Left cardiac atrium (tissue), 4 donors: ENCODE measurements at regions not wholly inside any gene's neighbourhood (a gene's known extent, or its start where the extent isn't known, plus 50 kb on each side); places are given as distances from the start of the nearest gene placed in this dataset.

ENCODE experiments used
- ATAC-seq, 2 donors: fragments of 200-7000 bp; cut with Tn5 transposase; one replicate each; pipeline ENCODE4 v1.9.1; 2020; ENCODE audit warnings: mild to moderate bottlenecking in 2 of 2, moderate library complexity in 2 of 2
- DNase-seq: peaks from one replicate; pipeline ENCODE4 v3.0.0-alpha.2; 2020
- intact Hi-C, 2 donors: fragments of 100-400 bp; cut with DNase I; formaldehyde crosslinking; loops; one replicate each; pipeline versions ENCODE4 v1.14.1 to v1.15.1; 2022 to 2023
- donor health status: DM: no; HTN: yes; CAD: no.
- donor health status: DM: no; HTN: yes; CAD: no; lungs with severe emphysema.
- donor health status: DM: yes; HTN: yes; CAD: no.
- donor health status: Dilated cardiomyopathy.

GRCh38 chr4:54359919-54360650 is 131.0 kb downstream of the PDGFRA start:
- ATAC-seq (no peak), DNase-seq (no peak)
- intact Hi-C loops, result no loop called here

DNA sequence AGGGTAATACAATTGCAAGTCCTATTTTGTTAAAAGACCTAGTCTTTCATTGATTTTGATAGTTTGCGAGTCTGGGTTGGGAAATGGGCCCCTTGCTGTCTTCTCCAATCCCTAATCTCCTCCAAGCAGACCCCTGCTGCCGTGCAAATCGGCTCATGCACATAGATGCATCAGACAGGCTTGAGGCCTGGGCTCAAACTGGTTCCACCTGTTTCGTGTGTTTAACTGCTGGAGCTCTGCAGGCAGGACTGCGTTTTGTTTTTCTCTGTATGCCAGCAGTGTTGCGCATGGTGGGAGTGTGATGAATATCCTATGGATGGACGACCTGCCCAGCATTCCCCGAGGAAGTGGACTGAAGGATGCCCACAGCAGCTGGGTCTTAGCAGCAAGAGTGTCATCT is 133.9 kb downstream of the PDGFRA start:
- intact Hi-C loops, result no loop called here
- no peak for ATAC-seq

GRCh38 chr4:54365691-54366090 is 136.6 kb downstream of the PDGFRA start:
- ATAC-seq (no peak), DNase-seq (no peak)
- intact Hi-C loops, result no loop called here

More for the DNA sequence above, 133.9 kb downstream of the PDGFRA start:
- no peak for DNase-seq

DNA sequence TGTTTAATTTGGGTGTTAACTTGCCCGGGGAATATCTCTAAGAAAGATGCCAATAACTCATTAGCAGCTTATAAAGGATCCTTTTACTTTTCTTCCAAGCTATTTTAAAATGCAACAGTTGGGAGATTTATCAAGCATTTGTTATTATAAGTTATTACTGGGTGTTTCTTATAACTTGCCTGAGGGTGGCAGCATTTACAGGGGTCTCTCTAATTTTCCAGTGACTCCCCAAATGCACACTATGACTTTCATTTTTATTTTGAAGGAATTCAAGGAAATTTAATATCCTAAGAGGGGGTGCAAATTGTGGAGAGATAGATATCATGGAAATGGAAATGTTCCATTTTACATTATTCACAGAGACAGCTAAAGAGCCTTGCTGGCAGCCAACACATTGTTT is 138.0 kb downstream of the PDGFRA start:
- intact Hi-C loops, result no loop called here
- ATAC-seq (no peak), DNase-seq (no peak)

DNA sequence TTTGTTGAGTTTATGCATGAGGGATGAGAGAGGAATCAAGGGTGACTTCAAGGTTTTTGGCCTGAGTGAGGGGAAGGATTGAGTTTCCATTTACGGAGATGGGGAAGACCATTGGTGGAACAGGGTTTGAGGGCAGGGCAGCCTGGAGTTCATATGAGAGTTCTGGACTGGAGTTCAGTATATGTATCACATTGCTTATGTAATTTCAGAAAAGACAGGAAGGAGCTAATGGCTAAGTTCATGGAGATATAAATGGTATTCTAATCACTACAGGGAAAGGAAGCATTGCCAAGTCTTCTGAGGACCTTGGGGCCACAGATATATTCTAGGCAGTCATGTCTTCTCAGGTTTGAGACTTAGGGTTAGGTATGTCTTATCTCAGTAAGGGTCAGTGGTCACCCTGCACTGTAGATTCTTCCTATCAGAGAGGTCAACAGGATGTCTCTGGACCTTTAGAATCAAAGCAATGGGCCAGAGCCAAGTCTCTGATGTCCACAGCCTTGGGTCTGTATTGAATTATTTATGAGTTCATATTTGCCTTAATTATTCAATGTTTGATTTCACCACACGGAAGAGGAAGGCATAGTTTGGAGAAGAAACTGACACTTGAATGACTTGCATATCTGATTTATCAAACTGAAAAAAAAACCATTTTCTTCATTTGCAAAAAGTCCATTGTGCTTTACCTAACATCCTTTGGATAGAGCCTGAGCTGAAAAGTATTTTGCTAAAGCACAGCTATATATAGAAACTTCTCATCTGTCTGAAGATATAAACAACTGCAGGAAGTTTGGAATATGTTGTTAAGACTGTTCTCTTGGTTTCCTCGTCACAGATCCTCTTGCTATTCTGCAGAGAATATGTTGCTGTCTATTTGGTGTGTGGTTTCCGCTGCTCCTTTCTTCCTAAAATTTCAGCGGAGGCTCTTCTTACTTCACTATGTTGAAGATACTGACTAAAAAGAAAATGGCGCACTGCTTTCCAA is 139.5 kb downstream of the PDGFRA start:
- no peak for ATAC-seq
- DNase-seq, result no peak
- intact Hi-C loops, result no loop called here

DNA sequence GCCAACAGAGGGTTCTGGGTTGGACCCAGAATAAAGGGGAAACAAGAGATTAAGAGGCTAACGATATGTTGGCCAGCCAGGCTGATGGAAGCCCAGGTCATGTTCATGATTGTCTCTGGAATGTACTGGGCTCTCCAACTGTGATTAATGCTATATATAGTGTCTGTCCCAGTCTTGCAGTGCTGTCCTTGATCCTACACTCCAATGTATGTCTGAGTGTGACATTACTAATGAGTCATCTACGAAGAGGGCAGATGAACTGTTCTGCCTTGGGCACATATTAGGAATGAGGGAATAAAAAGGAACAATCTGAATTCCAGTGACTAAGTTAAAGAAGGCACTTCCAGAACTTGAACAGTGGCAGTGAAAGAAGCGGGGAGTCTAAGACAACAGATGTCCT is 142.1 kb downstream of the PDGFRA start:
- DNase-seq (no peak), ATAC-seq (no peak)
- intact Hi-C loops, result no loop called here

DNA sequence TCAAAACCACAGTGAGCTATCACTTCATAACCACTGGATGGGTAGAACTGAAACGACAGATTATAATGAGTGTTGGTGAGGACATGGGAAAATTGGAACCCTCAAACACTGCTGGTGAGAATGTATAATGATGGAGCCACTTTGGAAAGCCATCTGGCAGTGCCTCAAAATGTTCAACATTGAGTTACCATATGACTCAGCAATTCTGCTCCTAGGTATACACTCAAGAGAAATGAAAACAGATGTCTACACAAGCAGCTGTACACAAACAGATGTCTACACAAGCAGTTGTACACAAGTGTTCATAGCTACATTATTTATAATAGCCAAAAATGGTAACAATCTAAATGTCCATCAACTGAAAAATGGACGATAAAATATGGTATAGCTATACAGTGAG is 143.9 kb downstream of the PDGFRA start:
- DNase-seq (no peak), ATAC-seq (no peak)
- intact Hi-C loops, result no loop called here

DNA sequence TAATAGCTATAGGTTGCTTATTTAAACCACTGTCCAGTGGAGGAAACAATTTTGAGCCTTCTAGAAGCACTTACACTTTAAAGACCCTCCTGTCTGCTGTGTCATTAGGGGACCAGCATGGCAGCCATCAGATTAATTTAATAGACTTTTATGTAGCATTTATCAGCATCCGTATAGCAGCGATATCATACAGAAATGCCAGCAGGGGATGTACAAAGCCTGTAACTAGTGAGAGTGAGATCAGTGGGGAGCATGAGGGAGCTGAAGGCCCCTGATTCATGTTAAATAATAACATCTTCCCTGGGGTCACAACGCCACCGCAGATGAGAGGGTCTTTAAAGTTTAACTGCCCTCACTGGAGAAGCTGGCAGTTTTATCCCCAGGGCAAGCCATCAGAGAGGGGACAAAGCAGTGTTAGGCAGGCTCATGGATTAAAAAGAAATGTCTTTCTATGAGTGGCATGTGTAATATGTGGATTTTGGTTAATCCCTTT is 144.7 kb downstream of the PDGFRA start:
- no peak for DNase-seq
- ATAC-seq, result no peak
- intact Hi-C loops, result no loop called here

DNA sequence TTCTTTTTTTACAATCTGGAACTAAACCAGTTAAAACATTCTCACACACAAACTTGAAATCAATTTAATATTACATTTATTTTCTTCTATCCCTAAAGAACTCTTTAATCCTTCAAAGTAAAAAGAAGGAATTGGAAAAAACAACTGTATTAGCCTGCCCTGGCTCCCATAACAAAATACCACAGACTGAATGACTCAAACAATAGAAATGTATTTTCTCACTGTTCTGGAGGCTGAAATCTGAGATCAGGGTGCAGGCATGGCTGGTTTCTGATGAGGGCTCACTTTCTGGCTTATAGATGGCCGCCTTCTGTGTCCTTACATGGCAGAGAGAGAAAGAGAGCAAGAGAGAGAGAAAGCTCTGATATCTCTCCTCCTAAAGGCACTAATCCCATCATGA is 149.4 kb downstream of the PDGFRA start:
- intact Hi-C loops, result no loop called here
- ATAC-seq (no peak), DNase-seq (no peak)

DNA sequence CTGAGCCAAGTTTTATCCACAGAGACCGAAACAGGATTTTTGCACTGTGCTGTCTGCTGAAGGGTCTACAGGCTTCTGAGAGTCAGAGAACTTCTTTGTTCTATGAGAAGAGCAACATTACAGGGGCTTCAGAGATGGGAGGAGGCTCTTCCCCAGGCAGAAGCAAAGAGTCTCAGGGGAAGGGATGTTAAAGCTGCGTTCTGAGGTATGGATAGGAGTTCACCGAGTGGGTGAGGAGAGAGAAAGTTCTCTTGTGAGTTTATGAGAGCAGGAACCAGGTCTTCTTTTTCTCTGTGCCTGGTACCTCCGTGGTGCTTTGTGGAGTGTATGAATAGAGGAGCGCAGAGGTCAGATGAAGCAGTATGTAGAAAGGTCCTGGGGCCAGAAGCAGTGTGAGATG is 155.1 kb downstream of the PDGFRA start:
- DNase-seq (no peak), ATAC-seq (no peak)
- intact Hi-C loops, result no loop called here

DNA sequence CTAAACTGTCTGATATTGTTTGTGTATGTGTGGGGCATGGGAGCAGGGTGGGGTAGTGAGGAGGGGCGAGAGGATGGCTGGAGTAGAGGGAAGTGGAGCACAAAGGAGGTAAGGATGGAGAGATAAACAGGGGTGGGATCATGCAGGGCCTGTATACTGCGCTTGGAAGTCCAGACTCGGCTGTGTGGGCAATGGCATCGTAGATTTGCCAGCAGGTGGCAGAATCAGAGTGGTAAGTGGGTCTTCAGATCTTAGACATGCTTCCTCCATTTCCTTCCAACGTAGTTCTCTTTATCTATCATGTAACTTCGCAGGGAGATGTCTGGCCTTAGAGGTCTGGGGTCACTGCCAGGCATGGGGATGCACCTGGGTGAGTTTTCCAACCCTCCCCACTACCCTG is 155.5 kb downstream of the PDGFRA start:
- intact Hi-C loops, result no loop called here
- ATAC-seq (peak; percentile 30 to 45), DNase-seq (peak; percentile 27)

GRCh38 chr4:54386042-54386669 is 157.1 kb downstream of the PDGFRA start:
- ATAC-seq, result no peak
- intact Hi-C loops, result no loop called here
- no peak for DNase-seq

GRCh38 chr4:54386693-54387092 is 157.6 kb downstream of the PDGFRA start:
- DNase-seq (no peak), ATAC-seq (no peak)
- intact Hi-C loops, result no loop called here

DNA sequence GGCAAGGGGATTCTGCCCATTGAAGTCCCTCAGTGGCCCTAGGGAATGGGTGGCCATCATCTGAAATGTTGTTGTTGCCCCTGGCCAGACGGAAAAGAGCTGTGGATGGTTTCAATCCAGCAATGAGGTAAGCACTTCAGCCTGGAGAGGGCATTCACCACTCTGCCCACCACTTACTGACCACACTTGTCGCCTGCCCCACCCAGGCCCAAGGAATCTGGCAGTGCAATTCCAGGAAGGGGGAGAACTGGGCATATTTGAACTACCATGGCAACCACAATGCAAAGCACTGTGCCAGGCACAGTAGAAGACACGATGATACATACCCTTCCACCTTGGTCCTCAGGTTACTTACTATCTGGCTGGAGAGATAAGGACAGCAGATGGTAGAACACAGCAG is 161.6 kb downstream of the PDGFRA start:
- DNase-seq (no peak), ATAC-seq (no peak)
- intact Hi-C loops, result no loop called here

- DNase-seq, result no peak
- ATAC-seq, result no peak
- intact Hi-C loops, result no loop called here
Observed at GRCh38 chr4:54391104-54391503, 162.0 kb downstream of the PDGFRA start.

DNA sequence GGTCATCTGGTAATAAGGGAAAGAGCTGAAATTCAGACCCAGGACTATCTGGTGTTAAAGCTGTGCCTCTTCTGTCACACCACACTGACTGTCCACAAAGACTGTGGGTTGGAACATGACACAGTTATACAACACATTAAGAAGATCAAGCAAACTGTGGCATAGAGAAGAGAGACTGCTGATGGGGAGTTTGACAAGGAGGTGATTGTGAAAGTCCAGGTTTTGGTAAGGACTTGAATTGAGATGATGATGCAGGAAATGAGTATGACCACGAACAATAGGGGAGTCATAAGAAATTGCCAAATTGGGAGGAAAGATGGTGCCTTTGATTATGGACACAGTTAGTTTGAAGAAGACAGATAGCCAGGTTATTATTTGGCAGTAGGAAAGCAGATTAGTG is 163.4 kb downstream of the PDGFRA start:
- DNase-seq (no peak), ATAC-seq (no peak)
- intact Hi-C loops, result no loop called here

DNA sequence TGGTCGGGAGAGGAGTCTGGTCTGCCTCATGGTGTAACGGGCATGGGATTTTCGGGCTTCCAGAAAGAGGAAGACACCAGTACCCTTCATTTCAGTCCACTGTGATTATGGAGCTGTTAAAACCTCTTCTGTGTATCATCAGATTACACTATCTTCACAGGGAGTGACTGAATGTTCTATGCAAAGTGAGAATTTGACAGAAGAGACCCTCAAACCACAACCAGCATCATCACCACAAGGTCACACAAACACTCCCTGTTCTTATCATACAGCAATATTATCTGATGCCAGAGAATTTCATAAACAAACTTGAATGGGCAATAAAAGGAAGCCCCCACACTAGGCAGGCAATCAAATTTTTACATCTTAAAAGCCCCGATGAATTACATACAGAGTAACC is 164.2 kb downstream of the PDGFRA start:
- DNase-seq (no peak), ATAC-seq (no peak)
- intact Hi-C loops, result no loop called here

DNA sequence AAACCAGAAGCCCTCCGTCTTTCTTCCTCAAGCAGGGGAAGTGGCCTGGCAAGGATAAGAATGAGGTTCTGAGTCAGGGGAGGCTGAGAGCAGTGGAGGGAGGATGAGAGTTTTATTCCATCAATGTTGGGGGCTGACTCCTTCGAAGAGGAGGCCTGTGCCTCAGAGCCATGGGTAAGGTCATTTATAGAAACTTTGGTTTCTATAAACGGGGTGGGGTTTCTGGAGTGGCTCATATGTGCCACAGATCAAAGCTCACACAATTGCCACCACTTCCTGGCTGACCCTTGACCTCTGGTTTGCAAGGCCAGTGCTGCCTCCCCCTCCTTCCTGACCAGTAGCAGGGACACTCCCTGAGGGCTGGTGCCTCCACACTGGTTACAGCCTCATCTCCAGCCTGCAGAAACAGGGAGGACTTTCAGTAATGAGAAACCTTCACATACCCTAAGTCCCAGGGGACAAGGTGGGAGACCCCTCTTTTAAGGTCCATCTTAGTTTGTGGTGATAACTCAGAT is 166.0 kb downstream of the PDGFRA start:
- ATAC-seq (no peak), DNase-seq (no peak)
- intact Hi-C loops, result no loop called here

GRCh38 chr4:54400188-54400587 is 171.1 kb downstream of the PDGFRA start:
- DNase-seq, result no peak
- intact Hi-C loops, result no loop called here
- ATAC-seq, result no peak

DNA sequence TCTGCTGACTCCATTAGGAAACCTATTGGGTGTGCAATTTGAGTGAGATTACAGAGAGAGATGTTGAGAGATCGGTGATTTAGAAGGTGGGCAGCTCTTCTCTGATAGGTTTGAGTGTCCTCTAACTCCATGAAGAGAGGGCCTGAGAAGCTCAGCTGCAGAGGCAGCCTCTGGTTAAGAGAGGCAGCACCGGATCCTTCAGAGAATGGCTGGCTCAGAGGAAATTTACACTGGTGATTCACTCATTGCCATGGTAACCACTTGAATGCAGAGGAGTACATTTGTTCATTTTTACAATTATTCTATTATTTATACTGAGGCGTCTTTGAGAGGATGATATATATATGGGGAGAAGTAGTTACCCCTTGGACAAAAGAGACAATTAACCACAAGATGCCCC is 171.7 kb downstream of the PDGFRA start:
- peak in 1 of 2 donors; percentile 88 for ATAC-seq
- intact Hi-C loops, result no loop called here
- no peak for DNase-seq
